Ectodermal cell (in vitro differentiated cells): ENCODE measurements at regions not wholly inside any gene's neighbourhood (a gene's known extent, or its start where the extent isn't known, plus 50 kb on each side); places are given as distances from the start of the nearest gene placed in this dataset.

Experiments
- H3K27ac ChIP-seq: 2 replicates; pipeline ENCODE4 v1.7.0; 2013; ENCODE audit warnings: mild to moderate bottlenecking, low read depth, low read length; ENCODE audit not compliant: insufficient read depth, poor library complexity, severe bottlenecking
- H3K27me3 ChIP-seq: 2 replicates; pipeline ENCODE4 v1.7.0; 2013; ENCODE audit warnings: mild to moderate bottlenecking, low read length; ENCODE audit not compliant: insufficient read depth, control insufficient read depth, poor library complexity, severe bottlenecking
- H3K36me3 ChIP-seq: one replicate; pipeline ENCODE4 v1.7.0; 2013; ENCODE audit warnings: low read length; ENCODE audit not compliant: control insufficient read depth, insufficient read depth
- H3K4me1 ChIP-seq: one replicate; pipeline ENCODE4 v1.7.0; 2013; ENCODE audit warnings: low read length; ENCODE audit not compliant: control insufficient read depth, insufficient read depth
- H3K4me3 ChIP-seq: 2 replicates; pipeline ENCODE4 v1.7.0; 2013; ENCODE audit warnings: low read depth, low read length, control low read depth; ENCODE audit not compliant: insufficient read depth
- H3K9me3 ChIP-seq: 2 replicates; pipeline ENCODE4 v1.7.0; 2013; ENCODE audit warnings: mild to moderate bottlenecking, low read length, moderate library complexity; ENCODE audit not compliant: control insufficient read depth
- WGBS, 2 experiments: methylation state at CpG; one replicate each; pipeline ENCODE4 v1.1.7; 2013; ENCODE audit warnings: missing lambda C conversion rate in 2 of 2; 5-methylcytosine and 5-hydroxymethylcytosine counted together

DNA sequence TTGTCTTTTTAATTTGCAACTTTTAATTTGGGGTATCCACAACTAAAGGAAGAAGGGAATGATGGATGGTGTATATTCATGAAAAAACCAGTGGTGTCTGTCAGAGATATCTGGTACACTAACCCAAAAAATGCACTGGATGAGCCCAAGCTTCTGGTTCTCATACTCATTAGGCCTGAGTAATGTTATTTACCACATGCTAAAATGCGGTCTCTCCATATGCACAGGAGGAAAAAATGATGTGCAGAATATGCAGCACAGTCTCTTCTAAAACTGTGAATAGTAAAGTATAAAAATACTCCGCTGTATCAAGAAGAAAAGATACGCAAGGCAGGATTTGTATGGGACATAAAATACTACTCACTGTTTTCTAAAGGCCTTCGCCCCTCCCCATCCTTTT is 275.6 kb upstream of the NAV3 start:
- Histone ChIP-seq H3K27ac (no peak overlapping the region), H3K4me1 (no peaks in the 10 kb centered on the region), H3K4me3 (no peak overlapping the region), H3K27me3 (no peaks in the 10 kb centered on the region), H3K9me3 (no peaks in the 10 kb centered on the region), H3K36me3 (no peaks in the 10 kb centered on the region)
- WGBS, 2 experiments: 73 to 100% methylated on average over 1 to 4 of the region's 4 CpGs

DNA sequence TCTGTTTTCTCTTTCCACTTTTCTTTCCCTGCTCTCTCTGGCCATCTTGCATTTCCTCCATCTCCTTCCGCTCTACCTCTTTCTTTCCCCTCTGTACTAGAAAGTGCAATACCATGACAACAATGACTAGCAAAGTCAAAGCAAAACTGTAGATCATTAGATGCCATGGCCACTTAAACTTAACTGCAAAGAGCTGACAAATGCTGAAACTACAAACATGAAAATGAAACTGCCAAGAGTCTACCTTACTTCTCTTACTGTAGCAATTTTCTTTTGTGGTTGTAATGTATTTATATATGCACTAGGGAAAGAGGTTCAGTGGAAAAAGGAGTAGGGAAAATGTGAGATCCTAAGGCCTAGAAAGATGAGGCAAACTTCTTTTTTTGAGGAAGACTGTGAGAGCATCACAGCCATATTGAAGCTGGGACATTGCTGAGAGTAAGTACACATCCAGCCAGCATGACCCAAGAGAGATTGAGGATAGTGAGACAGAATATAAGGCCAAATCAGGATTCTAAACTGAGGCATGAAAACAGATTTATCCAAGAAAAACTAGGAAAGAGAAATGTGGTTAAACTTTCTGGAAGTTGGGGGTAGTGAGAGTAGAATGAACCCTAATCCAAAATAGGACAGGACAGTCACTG is 276.6 kb upstream of the NAV3 start:
- no peaks in the 10 kb centered on the region for H3K9me3 ChIP-seq
- H3K27ac ChIP-seq: no peak overlapping the region
- H3K4me1 ChIP-seq: no peaks in the 10 kb centered on the region
- no peak overlapping the region for H3K4me3 ChIP-seq
- WGBS, 2 experiments: 90 to 93% methylated on average over 1 of the region's 1 CpG
- no peaks in the 10 kb centered on the region for H3K36me3 ChIP-seq
- no peaks in the 10 kb centered on the region for H3K27me3 ChIP-seq

DNA sequence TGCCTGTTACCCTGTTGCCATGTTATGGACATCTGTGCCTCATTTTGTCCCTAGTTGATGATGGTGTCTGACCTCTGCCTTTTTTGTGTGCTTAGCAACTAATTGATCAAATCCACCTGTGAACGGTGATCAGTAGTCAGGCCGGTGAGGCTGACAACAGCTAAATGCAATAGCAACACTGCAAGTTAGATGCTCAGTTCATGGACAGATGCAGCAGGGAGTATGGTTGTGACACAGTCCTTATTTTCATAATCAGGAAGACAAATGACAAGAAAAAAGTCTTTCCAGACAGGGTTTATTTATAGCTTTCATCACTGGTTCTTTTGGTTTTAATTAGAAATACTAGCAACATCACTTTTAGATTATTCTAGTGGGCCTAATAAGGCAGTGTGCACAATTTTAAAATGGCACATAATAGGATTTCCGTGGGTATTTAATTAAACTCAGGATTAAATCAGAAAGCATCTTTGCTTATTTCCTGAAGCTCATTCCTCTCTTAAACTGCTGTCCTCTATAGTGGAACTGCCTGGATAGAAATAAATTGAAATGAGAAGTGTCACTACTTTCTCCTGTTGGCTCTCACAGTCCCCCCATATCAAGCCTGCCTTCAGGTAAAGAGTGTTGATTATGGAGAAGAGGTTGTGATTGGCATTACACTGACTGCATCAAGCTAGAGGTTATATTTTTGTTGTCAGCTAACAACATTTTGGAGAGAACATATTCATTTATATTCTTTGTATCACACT is 281.1 kb upstream of the NAV3 start:
- no peaks in the 10 kb centered on the region for H3K4me1 ChIP-seq
- 84 to 86% methylated on average over 3 of the region's 3 CpGs for WGBS, 2 experiments
- no peak overlapping the region for H3K27ac ChIP-seq
- no peaks in the 10 kb centered on the region for H3K36me3 ChIP-seq
- no peak overlapping the region for H3K4me3 ChIP-seq
- H3K9me3 ChIP-seq: no peaks in the 10 kb centered on the region
- H3K27me3 ChIP-seq: no peaks in the 10 kb centered on the region

DNA sequence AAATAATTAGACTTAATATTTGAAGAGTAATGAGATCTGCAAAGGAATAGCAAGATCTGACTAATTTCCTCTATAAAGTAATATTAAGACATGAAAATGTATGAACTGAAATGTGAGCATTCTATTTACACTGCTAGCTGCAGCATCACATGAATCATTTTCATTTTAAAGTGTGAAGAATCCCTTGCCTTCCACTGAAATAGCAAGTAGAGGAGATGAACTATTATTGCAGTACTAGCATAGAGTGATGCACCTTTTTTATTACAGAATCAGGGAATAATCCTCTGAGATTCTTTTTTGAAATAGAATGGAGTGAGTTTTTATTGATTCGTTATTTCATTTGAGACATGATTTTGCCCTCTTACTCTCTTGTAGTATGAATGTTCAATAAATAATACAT is 281.9 kb upstream of the NAV3 start:
- no peaks in the 10 kb centered on the region for H3K27me3 ChIP-seq
- no peak overlapping the region for H3K4me3 ChIP-seq
- H3K36me3 ChIP-seq: no peaks in the 10 kb centered on the region
- no peak overlapping the region for H3K27ac ChIP-seq
- no peaks in the 10 kb centered on the region for H3K4me1 ChIP-seq
- 100% methylated on average over 1 of the region's 1 CpG; no CpG with 5 or more reads in 1 of the 2 experiments for WGBS, 2 experiments
- no peaks in the 10 kb centered on the region for H3K9me3 ChIP-seq

DNA sequence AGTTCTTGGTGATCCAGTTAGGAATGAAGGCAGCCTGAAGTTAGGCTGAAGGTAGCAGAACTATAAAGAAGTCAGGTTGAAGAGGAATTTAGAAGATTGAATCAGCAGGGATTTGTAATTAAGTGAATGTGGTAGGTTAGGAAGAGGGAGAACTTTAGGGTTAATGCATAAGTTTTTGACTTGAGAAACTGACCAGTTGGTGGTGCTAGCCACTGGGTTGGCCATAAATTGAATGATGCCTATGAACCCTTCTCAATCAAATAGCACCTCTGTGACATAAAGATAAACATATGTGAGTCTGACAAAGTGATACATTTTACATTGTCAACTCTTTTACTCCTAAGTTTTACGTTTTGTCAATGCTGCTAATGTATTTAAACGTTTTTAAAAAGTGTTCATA is 290.6 kb upstream of the NAV3 start:
- H3K27me3 ChIP-seq: no peaks in the 10 kb centered on the region
- H3K27ac ChIP-seq: no peak overlapping the region
- no peaks in the 10 kb centered on the region for H3K9me3 ChIP-seq
- no peak overlapping the region for H3K4me3 ChIP-seq
- H3K4me1 ChIP-seq: no peaks in the 10 kb centered on the region
- H3K36me3 ChIP-seq: no peaks in the 10 kb centered on the region
- WGBS, 2 experiments: 88 to 93% methylated on average over 2 of the region's 2 CpGs

DNA sequence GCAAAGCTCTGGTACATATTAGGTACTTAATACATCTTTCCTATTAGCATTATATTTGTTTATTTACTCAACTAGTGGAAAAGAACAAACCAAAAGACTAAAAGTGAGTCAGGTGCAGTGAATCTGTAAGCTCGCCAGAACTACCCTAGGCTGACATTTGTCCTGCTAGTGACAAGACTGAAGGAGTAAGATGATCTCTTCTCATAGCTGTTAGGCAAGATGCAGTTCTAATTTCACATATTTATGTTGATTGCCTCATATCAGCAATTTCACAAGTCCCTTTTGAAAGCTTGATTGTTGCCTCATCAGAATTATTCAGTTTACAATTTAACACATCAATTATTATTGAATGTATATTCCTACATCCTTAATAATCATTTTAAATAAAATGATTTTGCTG is 293.0 kb upstream of the NAV3 start:
- H3K27ac ChIP-seq: no peak overlapping the region
- no peak overlapping the region for H3K4me3 ChIP-seq
- 97 to 100% methylated on average over 1 of the region's 1 CpG for WGBS, 2 experiments
- H3K4me1 ChIP-seq: no peaks in the 10 kb centered on the region
- H3K27me3 ChIP-seq: no peaks in the 10 kb centered on the region
- H3K9me3 ChIP-seq: no peaks in the 10 kb centered on the region
- no peaks in the 10 kb centered on the region for H3K36me3 ChIP-seq

DNA sequence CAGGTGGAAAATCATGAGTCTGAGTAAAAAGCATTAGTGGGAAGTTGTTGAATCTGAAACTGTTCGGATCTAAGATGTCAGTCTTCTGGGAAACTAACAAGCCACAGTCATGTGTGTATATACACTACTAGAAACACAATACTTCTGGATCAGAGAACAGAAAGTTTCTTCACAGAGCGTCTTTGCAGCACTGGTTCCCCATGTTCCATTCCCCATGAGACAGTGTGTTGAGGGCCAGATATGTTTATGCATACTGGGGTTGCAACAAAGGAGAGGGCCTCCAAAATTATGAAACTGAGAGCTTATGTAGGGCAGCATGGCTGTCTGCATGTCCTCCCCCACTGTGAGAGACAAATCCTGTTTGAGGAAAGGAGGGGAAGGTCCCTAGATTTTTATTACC is 295.0 kb upstream of the NAV3 start:
- WGBS, 2 experiments: 90 to 91% methylated on average over 2 of the region's 2 CpGs
- H3K36me3 ChIP-seq: no peaks in the 10 kb centered on the region

DNA sequence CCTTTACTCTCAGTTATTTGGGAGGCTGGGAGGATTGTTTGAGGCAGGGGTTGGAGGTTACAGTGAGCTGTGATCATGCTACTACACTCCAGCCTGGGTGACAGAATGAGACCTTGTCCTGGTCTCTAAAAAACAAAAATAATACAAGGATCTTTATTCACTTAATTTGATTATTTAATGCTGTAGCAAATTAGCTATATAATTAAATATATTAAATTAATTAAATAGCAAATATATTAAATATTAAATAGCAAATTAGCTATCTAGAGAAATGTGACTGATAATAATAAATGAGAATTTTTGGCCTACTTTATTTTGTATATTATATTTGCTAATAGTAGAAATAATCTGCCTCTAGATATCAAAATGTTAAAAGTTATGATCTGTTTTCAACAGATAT is 298.8 kb upstream of the NAV3 start:
- Histone ChIP-seq H3K9me3 (no peaks in the 10 kb centered on the region), H3K36me3 (no peaks in the 10 kb centered on the region), H3K27me3 (no peaks in the 10 kb centered on the region)

More for the DNA sequence above, 295.0 kb upstream of the NAV3 start:
- H3K4me3 ChIP-seq: no peak overlapping the region
- H3K27ac ChIP-seq: no peak overlapping the region
- no peaks in the 10 kb centered on the region for H3K27me3 ChIP-seq
- no peaks in the 10 kb centered on the region for H3K9me3 ChIP-seq
- no peaks in the 10 kb centered on the region for H3K4me1 ChIP-seq

DNA sequence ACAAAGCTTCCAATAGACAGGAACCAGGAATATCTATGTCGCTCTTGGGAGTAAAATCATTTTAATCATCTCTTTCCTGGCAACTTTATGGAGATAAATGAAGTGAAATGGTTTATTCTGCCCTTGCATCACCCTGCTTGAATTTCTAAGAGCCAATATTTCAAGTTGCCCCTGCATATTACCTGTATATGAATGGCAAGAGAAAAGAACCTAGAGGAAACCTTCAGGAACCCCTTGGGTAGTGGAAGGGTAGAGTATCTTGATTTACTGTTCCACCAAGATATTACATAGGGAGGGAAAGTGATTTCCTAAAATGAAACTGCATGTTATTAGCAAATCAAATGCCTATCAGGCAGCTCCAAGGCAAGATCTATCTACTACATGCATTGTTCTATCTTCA is 308.4 kb upstream of the NAV3 start:
- Histone ChIP-seq H3K4me1 (no peaks in the 10 kb centered on the region), H3K27me3 (no peaks in the 10 kb centered on the region), H3K36me3 (no peaks in the 10 kb centered on the region), H3K27ac (no peak overlapping the region), H3K4me3 (no peak overlapping the region), H3K9me3 (no peaks in the 10 kb centered on the region)
- WGBS, 2 experiments: 100% methylated on average over 1 of the region's 1 CpG; no CpG with 5 or more reads in 1 of the 2 experiments

More for the DNA sequence above, 298.8 kb upstream of the NAV3 start:
- Histone ChIP-seq H3K27ac (no peak overlapping the region), H3K4me1 (no peaks in the 10 kb centered on the region), H3K4me3 (no peak overlapping the region)

DNA sequence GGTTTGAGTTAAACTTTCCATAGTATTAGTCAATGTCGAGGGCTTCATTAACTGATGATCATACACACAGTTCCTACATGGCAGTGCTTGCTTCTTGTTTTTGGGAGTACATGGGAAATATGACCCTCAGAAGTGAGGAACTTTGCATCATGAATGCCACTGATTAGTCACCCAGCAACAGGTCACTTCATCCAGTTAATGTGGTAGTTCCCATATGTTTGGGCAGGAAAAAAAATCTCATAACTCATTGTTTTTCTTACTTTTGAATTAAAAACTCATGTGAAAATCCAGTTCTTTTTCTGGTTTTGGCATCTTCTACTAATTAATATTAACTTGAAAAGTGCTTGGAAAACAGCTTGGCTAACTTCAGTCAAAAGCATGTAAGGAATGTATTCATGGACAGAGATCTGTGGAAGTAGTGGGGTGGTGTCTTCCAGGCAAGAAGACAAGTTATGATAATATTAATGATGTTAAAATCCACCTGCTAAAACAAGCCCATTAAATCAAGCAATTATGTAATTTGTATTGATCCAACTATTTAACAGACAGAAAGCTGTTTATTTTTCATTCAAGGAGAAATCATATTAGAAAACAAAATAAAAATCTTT is 309.1 kb upstream of the NAV3 start:
- Histone ChIP-seq H3K36me3 (no peaks in the 10 kb centered on the region), H3K27me3 (no peaks in the 10 kb centered on the region), H3K4me1 (no peaks in the 10 kb centered on the region), H3K9me3 (no peaks in the 10 kb centered on the region), H3K27ac (no peak overlapping the region), H3K4me3 (no peak overlapping the region)
- WGBS, 2 experiments: 95% methylated on average over 1 of the region's 1 CpG; no CpG with 5 or more reads in 1 of the 2 experiments
